CD4-positive, alpha-beta T cell (primary cell): ENCODE measurements at regions not wholly inside any gene's neighbourhood (a gene's known extent, or its start where the extent isn't known, plus 50 kb on each side); places are given as distances from the start of the nearest gene placed in this dataset.
"Not testable (repeated sequence)": the region's sequence is repeated elsewhere in the genome, so short reads cannot be mapped to it uniquely, and the experiment has no call there.

Source experiments
- ATAC-seq: fragments of 200-7000 bp; cut with Tn5 transposase; one replicate; pipeline ENCODE4 v1.10.0; 2022; ENCODE audit warnings: mild to moderate bottlenecking; ENCODE audit not compliant: poor library complexity
- CTCF ChIA-PET: fragments of 350-600 bp; sonication (Branson Sonifier 250); formaldehyde crosslinking; loops from one replicate; lab custom pipeline; 2021; ENCODE audit warnings: antibody characterized with exemption, inconsistent platforms; lab: Charles Lee
- POLR2A ChIA-PET: fragments of 350-600 bp; sonication (Branson Sonifier 250); formaldehyde crosslinking; loops from one replicate; lab custom pipeline; 2021; ENCODE audit warnings: antibody characterized with exemption, inconsistent platforms; lab: Charles Lee
- DNase-seq, 14 experiments: peaks; one replicate each; pipeline ENCODE4 v3.0.0-alpha.2; 2013 to 2020; ENCODE audit warnings: mixed read lengths in 2 of 14
- H3K27ac ChIP-seq, 2 donors: one replicate each; pipeline versions ENCODE4 v1.5.1 to v1.7.0; 2013; ENCODE audit warnings: low read length in 2 of 2, low read depth in 1 of 2, mild to moderate bottlenecking in 1 of 2
- H3K27me3 ChIP-seq, 2 experiments: 1 replicate in 1 of 2; 2 replicates in 1 of 2; pipeline versions ENCODE4 v1.6.1 to v1.7.0; 2013; ENCODE audit warnings: low read length in 2 of 2, control low read depth in 1 of 2, mild to moderate bottlenecking in 1 of 2, moderate library complexity in 1 of 2; ENCODE audit not compliant: insufficient read depth in 2 of 2, control insufficient read depth in 1 of 2
- H3K36me3 ChIP-seq: one replicate; pipeline ENCODE4 v1.6.1; 2013; ENCODE audit warnings: low read length, control low read depth; ENCODE audit not compliant: insufficient read depth
- H3K4me1 ChIP-seq: one replicate; pipeline ENCODE4 v1.6.1; 2013; ENCODE audit warnings: low read length, control low read depth; ENCODE audit not compliant: insufficient read depth
- H3K4me3 ChIP-seq: one replicate; pipeline ENCODE4 v1.5.1; 2013; ENCODE audit warnings: mild to moderate bottlenecking, low read length, moderate library complexity
- H3K9me3 ChIP-seq, 2 experiments: 1 replicate in 1 of 2; 2 replicates in 1 of 2; pipeline versions ENCODE4 v1.6.1 to v1.7.0; 2013; ENCODE audit warnings: low read length in 2 of 2, mild to moderate bottlenecking in 2 of 2, control low read depth in 1 of 2, moderate library complexity in 1 of 2; ENCODE audit not compliant: control insufficient read depth in 1 of 2, insufficient read depth in 1 of 2
- H3K27ac Mint-ChIP-seq: one replicate; pipeline ENCODE4 v1.8.0; 2020; ENCODE audit warnings: mixed read lengths
- H3K27me3 Mint-ChIP-seq: one replicate; pipeline ENCODE4 v1.8.0; 2021; ENCODE audit warnings: mixed read lengths
- H3K36me3 Mint-ChIP-seq: one replicate; pipeline ENCODE4 v1.8.0; 2021; ENCODE audit warnings: low read depth, mixed read lengths
- H3K4me1 Mint-ChIP-seq: one replicate; pipeline ENCODE4 v1.8.0; 2021; ENCODE audit warnings: low read depth, mixed read lengths
- H3K4me3 Mint-ChIP-seq: one replicate; pipeline ENCODE4 v1.8.0; 2020; ENCODE audit warnings: mild to moderate bottlenecking, mixed read lengths
- H3K9me3 Mint-ChIP-seq: one replicate; pipeline ENCODE4 v1.8.0; 2020; ENCODE audit warnings: mixed read lengths
- intact Hi-C, 2 experiments: fragments of 100-400 bp; cut with DNase I in 1 of 2; cut with micrococcal nuclease in 1 of 2; formaldehyde crosslinking; loops; one replicate each; pipeline versions ENCODE4 v1.15.1 to v1.9.0; 2023 to 2025; cut with DNase I, micrococcal nuclease
- TF ChIP-seq, protein P1 (sequence below): fragments of 200-600 bp; IDR thresholded peaks from one replicate; pipeline ENCODE4 v1.8.0; 2022; ENCODE audit warnings: antibody characterized with exemption, mild to moderate bottlenecking

DNA sequence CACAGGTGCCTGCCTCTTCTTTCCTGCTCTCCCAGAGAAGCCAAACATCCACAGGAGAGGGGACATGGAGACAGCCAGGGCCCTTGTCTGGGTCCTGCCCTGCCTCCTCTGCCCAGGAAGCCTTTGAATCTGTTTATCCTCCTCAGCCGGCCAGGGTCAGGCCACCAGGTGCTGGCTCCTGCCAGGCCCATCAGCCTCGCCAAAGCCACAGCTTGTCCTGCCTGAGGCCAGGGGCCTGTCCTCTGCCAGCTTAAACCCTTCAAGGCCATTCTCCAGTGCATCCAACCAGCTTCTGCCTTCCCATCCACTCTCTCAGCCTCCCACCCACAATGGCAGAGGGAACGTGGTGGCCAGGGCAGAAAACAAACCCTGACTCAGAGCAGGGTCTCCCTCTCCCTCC is 254.6 kb downstream of the ANKRD60 start:
- intact Hi-C loops = no loop called here
- Mint-ChIP-seq H3K27ac (no peak overlapping the region), H3K9me3 (peaks cover 5% of the 10 kb centered on the region), H3K4me1 (no peaks in the 10 kb centered on the region), H3K27me3 (no peaks in the 10 kb centered on the region), H3K4me3 (no peak overlapping the region), H3K36me3 (no peaks in the 10 kb centered on the region)
- H3K9me3 ChIP-seq = peaks cover 0 to 18% of the 10 kb centered on the region in 2 experiments
- ATAC-seq (no peak), DNase-seq (no peak)
- H3K4me1 ChIP-seq = no peaks in the 10 kb centered on the region
- H3K27ac ChIP-seq = no peak overlapping the region
- ChIA-PET POLR2A (no interaction called here), CTCF (no interaction called here)
- H3K4me3 ChIP-seq = no peak overlapping the region
- TF ChIP-seq, protein P1, sequence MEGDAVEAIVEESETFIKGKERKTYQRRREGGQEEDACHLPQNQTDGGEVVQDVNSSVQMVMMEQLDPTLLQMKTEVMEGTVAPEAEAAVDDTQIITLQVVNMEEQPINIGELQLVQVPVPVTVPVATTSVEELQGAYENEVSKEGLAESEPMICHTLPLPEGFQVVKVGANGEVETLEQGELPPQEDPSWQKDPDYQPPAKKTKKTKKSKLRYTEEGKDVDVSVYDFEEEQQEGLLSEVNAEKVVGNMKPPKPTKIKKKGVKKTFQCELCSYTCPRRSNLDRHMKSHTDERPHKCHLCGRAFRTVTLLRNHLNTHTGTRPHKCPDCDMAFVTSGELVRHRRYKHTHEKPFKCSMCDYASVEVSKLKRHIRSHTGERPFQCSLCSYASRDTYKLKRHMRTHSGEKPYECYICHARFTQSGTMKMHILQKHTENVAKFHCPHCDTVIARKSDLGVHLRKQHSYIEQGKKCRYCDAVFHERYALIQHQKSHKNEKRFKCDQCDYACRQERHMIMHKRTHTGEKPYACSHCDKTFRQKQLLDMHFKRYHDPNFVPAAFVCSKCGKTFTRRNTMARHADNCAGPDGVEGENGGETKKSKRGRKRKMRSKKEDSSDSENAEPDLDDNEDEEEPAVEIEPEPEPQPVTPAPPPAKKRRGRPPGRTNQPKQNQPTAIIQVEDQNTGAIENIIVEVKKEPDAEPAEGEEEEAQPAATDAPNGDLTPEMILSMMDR = no peak
- H3K36me3 ChIP-seq = no peaks in the 10 kb centered on the region
- H3K27me3 ChIP-seq = no peaks in the 10 kb centered on the region

DNA sequence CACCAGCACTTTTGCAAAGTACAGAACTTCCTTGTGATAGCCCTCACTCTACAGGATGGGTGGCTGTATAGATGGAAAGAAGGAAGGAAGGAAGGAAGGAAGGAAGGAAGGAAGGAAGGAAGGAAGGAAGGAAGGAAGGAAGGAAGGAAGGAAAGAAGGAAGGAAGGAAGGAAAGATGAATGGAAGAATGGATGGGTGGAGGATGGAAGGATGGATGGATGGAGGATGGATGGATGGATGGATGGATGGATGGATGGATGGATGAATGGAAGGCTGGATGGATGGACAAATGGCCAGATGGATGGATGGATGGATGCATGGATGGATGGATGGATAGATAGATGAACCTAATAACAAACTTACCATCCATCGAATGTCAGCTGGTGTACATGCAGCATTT is 256.9 kb downstream of the ANKRD60 start:
- H3K4me1 Mint-ChIP-seq, H3K9me3 Mint-ChIP-seq, H3K36me3 Mint-ChIP-seq, POLR2A ChIA-PET, intact Hi-C loops, H3K4me3 Mint-ChIP-seq, H3K36me3 ChIP-seq, H3K4me3 ChIP-seq, H3K27me3 Mint-ChIP-seq, ATAC-seq, DNase-seq, H3K27ac Mint-ChIP-seq, H3K27ac ChIP-seq, CTCF ChIA-PET, H3K4me1 ChIP-seq, H3K27me3 ChIP-seq: not testable (repeated sequence)
- H3K9me3 ChIP-seq = peaks cover 0 to 18% of the 10 kb centered on the region in 2 experiments

DNA sequence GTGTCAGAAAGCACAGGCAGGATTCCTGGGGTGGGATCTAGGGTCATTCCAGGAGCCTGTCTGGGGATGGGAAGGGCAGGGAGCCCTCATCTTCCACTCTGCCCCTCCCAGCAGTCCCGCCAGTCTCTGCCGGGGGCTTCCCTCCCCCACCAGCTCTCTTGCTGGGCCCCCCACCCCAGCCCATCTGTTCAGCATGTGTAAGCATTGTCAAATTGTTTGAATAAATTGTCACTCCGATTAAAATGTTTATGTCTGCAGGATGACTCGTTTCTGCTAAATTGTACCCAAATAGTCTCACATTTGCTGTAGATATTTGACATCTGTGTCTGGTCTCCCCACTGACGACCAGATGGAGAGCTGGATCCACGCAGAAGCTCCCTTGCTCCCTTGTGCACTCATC is 257.6 kb downstream of the ANKRD60 start:
- TF ChIP-seq, protein P1 = no peak
- Histone ChIP-seq H3K27ac (no peak overlapping the region), H3K4me3 (no peak overlapping the region), H3K27me3 (no peaks in the 10 kb centered on the region), H3K9me3 (peaks cover 0 to 18% of the 10 kb centered on the region in 2 experiments), H3K4me1 (no peaks in the 10 kb centered on the region), H3K36me3 (no peaks in the 10 kb centered on the region)
- Mint-ChIP-seq H3K4me3 (no peak overlapping the region), H3K9me3 (peaks cover 5% of the 10 kb centered on the region), H3K27ac (no peak overlapping the region), H3K27me3 (peaks cover 8% of the 10 kb centered on the region), H3K4me1 (no peaks in the 10 kb centered on the region), H3K36me3 (no peaks in the 10 kb centered on the region)
- ChIA-PET POLR2A (no interaction called here), CTCF (no interaction called here)
- ATAC-seq (no peak), DNase-seq (no peak)
- intact Hi-C loops = no loop called here

- DNase-seq (no peak), ATAC-seq (no peak)
Measured at GRCh38 chr20:57970116-57970515, 258.3 kb downstream of the ANKRD60 start.

More at GRCh38 chr20:57970116-57970515, 258.3 kb downstream of the ANKRD60 start:
- H3K9me3 Mint-ChIP-seq = peaks cover 5% of the 10 kb centered on the region
- H3K4me3 Mint-ChIP-seq = no peak overlapping the region
- TF ChIP-seq, protein P1 = no peak
- peaks cover 8% of the 10 kb centered on the region for H3K27me3 Mint-ChIP-seq
- CTCF ChIA-PET = no interaction called here
- Histone ChIP-seq H3K27ac (no peak overlapping the region), H3K9me3 (peaks cover 0 to 13% of the 10 kb centered on the region in 2 experiments), H3K4me1 (no peaks in the 10 kb centered on the region), H3K36me3 (no peaks in the 10 kb centered on the region), H3K27me3 (no peaks in the 10 kb centered on the region), H3K4me3 (no peak overlapping the region)
- intact Hi-C loops = no loop called here
- H3K36me3 Mint-ChIP-seq = no peaks in the 10 kb centered on the region
- H3K27ac Mint-ChIP-seq = no peak overlapping the region
- H3K4me1 Mint-ChIP-seq = no peaks in the 10 kb centered on the region
- POLR2A ChIA-PET = no interaction called here
